NCI-H526 (cell line): ENCODE measurements at regions not wholly inside any gene's neighbourhood (a gene's known extent, or its start where the extent isn't known, plus 50 kb on each side); places are given as distances from the start of the nearest gene placed in this dataset.

Experiments
- DNase-seq, 2 experiments: peaks; one replicate each; lab custom pipeline; 2025; lab: John Stamatoyannopoulos, UW

- DNase-seq: no peak
Measured at GRCh38 chr10:78566284-78567111, 502.3 kb upstream of the ZMIZ1 start.

GRCh38 chr10:78567680-78568455, 500.9 kb upstream of the ZMIZ1 start:
- no peak for DNase-seq

- no peak for DNase-seq
Measured at GRCh38 chr10:78568620-78569019, 500.1 kb upstream of the ZMIZ1 start.

DNA sequence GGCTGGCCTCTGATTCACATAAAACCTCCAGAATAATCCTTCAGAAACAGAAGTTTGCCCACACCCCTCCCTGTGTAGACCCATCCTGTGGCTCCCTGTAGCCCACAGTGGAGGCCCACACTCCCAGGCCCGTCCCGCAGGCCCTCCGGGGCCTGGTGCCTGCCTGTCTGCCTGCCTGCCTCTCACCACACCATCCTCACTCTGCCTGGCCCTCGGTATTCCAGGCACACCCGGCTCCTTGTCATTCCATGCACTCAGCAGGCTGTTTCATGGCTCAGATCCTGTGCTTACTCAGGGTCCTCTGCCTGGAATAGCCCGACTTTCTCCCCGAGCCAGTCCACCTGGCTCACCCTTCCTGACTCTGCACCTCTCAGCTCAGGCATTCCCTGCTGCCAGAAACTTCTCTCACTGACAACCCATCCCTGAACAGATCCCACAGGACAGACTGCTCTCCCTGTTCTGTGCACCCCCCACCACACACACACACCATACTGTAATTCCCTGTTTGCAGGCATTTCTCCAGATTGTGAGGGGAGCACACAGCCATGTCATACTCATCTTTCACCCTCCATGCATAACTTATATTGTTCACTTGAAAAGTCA, 498.0 kb upstream of the ZMIZ1 start:
- no peak for DNase-seq

GRCh38 chr10:78571286-78571685, 497.5 kb upstream of the ZMIZ1 start:
- DNase-seq: no peak

- no peak for DNase-seq
Measured at GRCh38 chr10:78571891-78572290, 496.9 kb upstream of the ZMIZ1 start.

DNA sequence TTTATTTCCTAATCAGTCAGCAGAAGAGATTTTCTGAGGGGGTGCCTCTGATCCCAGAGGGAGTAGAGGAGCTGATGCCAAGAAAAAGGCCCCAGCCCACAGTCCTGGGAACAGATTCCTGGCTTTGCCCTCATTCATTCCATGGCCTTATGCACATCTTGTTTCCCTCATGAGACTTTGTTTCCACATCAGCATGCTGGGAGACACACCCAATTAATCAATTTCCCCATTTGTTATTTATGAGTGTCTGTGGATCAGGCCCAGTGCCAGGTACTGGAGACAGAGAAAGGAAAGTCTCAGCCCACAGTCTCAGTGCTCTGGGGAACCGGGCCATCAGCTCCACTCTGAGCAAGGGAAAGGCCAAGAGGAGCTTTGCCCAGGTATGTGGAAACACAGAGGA, 496.2 kb upstream of the ZMIZ1 start:
- DNase-seq: no peak

GRCh38 chr10:78574547-78574946, 494.2 kb upstream of the ZMIZ1 start:
- no peak for DNase-seq

- DNase-seq: no peak
Measured at GRCh38 chr10:78575400-78575799, 493.4 kb upstream of the ZMIZ1 start.

DNA sequence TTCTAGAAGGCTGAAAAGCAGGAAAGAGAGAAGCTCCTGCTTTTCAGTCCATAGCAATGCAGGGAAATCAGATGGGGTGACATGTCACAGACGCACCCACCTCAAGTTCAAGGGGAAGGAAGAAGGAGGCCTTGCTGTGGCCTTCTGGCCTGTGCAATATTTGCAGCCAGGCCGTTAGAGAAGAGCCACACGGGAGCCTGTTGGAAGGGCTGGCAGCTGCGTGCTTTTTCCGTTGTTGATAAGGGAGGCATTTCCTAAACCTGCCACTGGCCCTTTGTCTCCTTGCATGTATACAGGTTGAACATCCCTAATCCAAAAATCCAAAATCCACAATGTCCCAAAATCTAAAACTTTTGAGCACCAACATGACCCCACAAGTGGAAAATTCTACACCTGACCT, 492.5 kb upstream of the ZMIZ1 start:
- no peak for DNase-seq

- DNase-seq: no peak
Measured at GRCh38 chr10:78577712-78578111, 491.1 kb upstream of the ZMIZ1 start.

DNA sequence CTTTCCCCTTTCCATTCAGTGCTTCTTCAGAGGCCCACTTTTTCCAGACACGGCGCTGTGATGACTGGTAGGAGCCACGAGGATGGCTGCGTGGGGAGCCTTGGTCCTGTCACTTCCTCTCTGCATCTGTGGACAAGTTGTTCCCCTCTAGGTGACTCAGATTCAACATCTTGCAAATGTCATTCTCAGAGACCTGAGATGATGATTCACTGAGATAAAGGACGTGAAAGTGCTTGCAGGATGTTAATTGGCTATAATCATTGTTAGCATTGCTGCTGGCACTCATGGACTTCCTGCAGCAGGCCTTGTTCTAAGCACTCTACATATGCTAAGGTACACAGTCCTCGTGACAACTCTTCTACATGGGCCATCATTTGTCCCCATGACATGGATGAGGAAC, 489.8 kb upstream of the ZMIZ1 start:
- no peak for DNase-seq

GRCh38 chr10:78579576-78579975, 489.2 kb upstream of the ZMIZ1 start:
- no peak for DNase-seq

DNA sequence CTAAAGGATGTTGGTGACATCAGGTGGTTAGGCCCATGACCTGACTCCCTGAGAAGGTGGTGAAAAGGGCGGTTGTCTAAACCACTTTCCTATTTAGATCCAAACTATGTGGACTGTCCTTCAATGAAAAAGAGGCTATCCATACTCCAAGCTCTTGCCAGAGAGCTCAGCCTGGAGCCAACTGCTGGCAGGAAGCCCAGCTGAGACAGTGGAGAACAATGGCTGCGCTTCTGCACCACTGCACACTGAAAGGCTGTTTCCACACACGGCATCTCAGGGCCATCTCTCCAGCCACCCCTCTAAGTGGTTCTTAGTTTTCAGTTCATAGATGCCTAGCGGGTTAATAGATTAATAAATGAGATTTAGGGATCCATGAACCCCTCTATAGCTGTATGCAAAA, 488.8 kb upstream of the ZMIZ1 start:
- DNase-seq: no peak

- no peak for DNase-seq
Measured at GRCh38 chr10:78581133-78581694, 487.6 kb upstream of the ZMIZ1 start.

DNA sequence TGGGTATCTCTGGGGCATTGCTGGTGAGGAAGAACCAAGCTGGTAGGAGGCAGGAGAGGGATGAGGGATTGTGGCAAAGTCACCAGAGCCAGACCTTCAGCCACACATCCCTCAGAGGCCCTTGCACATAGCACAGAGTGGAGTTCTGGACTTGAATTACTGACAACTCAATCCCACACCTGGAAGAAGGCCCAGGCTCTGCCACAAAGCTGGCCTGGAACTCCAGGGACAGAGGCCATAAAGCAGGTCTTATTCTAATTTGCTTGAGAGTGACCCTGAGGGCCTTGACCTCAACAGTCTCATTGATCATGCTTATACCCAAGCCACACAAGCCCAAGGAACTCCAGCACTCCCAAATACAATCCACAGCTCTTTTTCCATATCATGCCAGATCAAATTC, 486.2 kb upstream of the ZMIZ1 start:
- no peak for DNase-seq

DNA sequence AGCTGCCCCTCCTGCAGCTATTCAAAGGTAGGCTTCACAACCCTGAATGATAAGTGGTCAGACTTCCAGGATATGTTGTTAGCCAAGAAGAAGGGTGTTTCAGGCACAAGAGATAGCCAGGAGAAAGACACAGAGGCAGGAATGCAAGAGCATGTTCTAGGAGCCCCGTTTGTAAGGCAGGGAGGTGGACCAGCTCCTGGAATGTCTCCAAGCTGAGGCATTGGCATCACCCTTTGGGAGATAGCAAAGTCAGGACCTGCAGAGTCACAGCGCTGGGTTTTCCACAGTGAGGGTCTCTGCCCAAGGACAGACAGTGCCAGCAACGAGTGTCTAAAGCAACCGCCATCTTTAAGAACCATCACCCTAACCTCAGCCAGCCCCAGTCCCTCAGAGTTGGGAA, 484.5 kb upstream of the ZMIZ1 start:
- no peak for DNase-seq

DNA sequence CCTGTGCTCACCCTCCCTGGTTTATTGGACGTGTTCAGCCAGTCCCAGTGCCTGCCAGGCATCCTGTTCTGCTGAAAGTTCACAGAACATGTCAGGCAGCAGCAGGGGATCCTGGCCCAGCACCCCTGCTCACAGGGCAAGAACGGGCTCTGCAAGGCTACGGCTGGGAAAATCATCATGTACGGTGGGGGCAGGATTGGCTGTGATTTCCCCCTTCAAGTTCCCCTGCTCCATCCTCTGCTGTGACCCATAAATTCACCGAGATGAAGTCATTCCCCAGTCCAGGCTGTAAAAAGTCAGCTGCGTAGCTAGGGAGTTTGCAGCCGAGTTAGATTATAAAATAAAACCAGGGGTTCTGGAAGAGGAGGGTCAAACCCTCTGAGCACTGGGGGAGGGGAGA, 484.1 kb upstream of the ZMIZ1 start:
- no peak for DNase-seq

DNA sequence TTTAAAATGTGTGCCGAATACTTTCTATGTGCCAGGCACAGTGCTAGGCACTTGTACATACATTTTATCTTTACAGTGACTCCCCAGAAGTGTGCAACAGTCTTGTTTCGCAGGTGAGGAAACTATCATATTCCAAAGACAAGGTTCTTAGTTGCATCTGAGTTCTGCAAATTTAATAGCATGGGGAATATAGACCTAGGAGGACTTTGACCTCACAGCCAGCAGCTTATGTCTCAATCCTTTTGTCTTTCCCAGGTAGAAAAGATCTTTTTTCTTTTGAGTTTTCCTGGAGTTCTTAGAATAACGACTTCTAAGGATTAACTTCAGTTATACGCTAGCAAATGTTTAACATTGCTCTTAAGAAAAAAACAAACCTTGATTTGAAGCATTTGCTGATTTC, 482.8 kb upstream of the ZMIZ1 start:
- DNase-seq: no peak

DNA sequence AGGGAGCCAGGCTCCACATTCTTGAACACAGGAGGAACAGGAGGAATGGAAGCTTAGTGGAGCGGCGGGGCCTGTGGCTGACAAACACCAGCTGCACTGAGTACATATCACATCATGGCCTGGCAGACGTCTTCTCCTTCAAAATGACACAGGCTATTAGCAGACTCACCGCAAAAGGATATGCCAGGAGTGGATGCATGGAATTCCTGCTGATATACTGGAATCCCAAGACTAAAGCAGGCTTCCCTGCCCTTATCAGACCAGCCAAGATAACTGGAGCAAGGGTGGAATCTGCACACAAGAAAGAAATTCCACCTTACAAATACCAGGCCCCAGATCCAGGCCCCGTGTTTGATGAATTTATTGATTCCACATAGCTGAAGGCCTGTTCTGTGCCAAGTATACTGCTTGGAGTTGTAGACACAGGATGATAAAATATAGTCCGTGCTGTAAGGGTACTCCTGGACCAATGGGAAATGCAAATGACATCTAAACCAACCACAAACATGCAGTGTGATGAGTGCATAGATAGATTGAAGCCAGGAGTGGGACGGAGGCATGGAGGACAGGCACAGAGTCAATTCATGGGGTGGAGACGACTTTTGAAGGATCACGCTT, 480.5 kb upstream of the ZMIZ1 start:
- DNase-seq: peak in 1 of 2 experiments; percentile 17

DNA sequence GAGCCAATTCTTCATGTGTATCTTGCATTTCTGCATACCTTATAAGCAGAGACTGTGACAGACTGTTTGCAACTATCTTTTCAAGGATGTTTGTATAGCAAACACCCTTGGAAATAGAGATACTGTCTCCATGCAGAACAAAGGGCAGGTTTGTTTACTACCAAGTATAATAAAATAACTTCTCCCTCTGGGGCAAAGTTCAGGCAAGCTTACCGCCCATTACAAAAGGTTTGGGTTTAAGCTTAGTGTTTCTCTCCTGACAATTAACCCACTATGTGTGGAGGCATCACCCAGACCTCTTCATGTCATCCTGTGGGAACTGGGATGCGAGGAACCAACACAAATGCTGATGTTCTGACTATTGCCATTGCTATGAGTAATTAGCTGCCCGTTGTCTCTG, 479.1 kb upstream of the ZMIZ1 start:
- DNase-seq: no peak

DNA sequence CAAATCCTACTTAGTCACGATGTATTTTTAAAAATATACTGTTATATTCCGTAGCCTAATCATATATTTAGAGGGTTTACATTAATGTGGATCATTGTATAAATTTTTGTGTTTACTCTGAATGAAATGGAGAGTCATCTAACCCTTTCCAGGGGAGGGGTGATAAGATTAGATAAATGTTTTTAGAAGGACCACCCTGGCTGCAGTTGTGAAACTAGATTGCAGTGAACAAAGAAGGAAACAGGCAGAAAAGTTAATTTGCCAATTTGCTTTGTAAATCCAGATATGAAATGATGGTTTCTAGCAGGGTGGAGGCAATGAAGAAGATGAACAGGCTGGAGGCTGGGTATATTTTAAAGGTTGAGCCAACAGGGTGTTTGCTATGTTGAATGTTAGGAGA, 477.7 kb upstream of the ZMIZ1 start:
- DNase-seq: no peak
